ENCODE measurements at regions not wholly inside any gene's neighbourhood (a gene's known extent, or its start where the extent isn't known, plus 50 kb on each side); places are given as distances from the start of the nearest gene placed in this dataset.
"Not testable (repeated sequence)": the region's sequence is repeated elsewhere in the genome, so short reads cannot be mapped to it uniquely, and the experiment has no call there.

DNA sequence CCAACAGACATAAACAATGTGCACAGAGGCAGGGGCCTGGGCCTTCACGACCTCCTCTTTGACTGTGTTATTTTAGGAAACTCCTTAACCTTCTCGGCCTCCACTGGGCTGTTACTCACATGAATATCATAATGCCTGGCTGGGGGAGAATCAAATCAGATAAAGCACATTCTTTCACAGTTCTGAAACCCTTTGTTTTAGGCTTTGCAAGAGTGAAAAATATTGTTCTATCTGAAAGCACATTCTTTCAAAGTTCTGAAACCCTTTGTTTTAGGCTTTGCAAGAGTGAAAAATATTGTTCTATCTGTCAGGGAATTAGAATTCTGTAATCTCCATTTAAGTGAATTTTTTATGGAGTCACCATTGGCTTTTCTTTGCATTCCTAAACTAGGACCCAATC is 50.7 kb upstream of the SYNDIG1 start:
- no peak for DNase-seq (ENCODE audit: low spot score)

DNA sequence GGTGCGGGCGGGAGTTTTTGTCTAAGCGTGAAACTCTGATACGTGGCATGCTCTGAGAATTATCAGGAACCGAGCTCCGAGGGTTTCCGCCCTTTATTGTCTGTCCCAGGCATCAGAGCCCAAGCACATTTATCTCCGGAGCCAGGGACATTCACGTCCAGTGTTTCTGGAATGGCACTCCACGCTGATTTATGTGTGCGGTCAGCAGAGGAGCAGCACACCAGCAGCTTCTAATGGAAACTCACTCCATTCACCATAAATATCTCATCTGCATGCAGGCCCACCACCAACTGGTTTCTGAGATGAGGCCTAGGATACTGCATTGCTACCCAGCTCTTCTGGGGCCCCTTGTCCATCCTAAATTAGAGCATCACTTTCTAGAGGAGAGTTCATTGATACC is 51.9 kb upstream of the SYNDIG1 start:
- DNase-seq (ENCODE audit: low spot score), result no peak

DNA sequence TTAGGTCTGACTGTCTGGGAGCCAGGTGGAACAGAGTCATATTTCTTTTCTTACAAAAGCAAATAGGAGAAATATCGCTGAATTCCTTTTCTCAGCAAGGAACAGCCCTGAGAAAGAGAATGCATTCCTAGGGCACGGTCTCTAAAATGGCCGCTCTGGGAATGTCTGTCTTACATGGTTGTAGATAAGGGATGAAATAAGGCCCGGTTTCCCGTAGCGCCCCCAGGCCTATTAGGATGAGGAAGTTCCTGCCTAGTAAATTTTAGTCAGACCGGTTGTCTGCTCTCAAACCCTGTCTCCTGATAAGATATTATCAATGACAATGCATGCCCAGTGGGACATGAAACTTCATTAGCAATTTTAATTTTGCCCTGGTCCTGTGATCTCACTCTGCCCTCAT is 54.0 kb upstream of the SYNDIG1 start:
- DNase-seq (ENCODE audit: low spot score), result not testable (repeated sequence)

DNA sequence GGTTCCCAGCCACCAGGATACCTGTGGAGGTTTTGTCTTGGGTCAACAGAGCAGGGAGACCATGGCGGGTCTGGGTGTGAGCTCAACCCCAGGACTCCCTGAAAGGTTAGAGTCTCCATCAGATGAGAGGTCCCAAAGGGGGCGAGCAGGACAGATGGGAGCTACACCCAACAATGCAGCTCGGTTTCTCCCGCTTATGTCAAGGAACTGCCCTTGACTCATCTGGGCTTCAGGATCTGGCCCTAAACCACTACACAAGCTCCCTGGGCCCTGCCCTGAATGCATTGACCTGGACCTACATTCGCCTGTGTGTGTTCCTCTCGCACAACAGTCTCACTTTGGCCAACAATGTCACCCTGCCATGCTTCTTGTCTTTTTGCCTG is 57.6 kb upstream of the SYNDIG1 start:
- no peak for DNase-seq (ENCODE audit: low spot score)

DNA sequence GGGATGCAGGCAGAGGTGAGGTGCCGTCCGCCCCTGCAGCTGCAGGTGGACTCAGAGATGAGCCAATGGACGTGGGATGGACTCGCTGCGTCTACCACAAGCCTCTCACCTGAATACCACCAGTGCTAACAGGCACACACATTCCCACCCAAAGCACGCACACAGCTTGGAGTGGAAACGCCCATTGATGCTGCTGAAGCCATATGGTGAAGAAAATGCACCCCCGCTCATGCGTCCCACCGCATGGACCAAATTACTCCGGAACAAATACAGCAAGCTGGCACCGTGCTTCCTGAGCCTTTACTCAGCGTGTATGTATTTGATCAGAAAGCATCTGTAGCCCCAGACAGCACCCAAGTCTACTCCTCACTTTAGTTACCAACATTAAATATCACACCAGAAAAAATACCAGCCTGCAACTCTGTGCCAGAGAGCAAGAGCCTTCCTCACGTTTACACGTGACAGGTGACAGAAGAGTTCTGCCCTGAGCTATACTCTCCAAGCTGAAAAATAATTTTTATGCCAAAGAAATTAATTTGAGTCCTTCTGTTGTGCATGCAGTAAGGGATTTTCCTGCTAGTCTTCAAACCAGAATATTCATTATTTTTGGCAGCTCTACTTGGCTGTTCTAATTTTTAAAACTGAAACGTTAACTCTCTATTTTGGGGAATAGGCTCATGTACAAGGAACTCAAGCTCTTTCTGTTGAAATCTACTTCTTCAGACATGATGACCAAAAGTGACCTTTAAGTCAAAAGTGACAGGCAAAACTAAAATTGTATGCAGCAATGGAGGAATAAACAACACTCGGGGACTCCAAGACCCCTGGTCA is 58.2 kb upstream of the SYNDIG1 start:
- DNase-seq (ENCODE audit: low spot score), result no peak

DNA sequence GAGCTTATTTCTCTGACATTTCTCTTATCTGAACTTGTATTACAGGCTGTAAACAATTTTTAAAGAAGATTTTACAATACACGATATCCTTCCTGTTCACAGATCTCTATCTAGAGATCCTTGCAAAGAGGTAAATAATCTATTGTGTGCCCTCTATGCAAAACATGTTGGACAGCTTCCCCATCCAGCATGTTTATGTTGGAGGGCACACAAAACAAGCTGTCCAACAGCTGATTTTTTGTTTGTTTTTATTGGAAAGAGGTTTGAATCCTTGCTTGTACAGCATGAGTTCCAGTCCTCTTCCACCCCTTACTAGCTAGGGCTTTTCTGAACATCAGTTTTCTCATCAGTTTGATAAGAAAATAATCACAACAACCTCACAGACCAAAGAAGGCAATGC is 62.3 kb upstream of the SYNDIG1 start:
- no peak for DNase-seq (ENCODE audit: low spot score)

DNA sequence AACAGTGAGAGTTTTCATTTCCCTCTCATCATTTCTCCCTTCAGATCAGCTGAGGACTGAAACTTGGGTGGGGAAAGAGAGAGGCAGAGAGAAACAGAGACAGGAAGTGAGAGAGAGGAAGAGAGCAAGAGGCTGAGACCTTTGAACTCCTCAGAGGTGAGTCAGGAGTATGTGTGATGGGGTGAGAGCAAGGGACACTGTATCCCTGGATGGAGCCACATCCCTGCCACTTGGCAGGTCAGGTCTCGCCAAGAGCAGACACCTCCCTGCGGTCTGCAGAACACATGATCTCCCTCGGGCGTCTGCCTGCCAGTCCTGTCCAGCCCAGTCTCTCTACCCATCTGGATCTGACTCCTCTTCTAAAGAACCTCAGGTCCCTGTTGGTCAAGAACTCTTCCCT is 62.7 kb upstream of the SYNDIG1 start:
- DNase-seq (ENCODE audit: low spot score), result no peak

DNA sequence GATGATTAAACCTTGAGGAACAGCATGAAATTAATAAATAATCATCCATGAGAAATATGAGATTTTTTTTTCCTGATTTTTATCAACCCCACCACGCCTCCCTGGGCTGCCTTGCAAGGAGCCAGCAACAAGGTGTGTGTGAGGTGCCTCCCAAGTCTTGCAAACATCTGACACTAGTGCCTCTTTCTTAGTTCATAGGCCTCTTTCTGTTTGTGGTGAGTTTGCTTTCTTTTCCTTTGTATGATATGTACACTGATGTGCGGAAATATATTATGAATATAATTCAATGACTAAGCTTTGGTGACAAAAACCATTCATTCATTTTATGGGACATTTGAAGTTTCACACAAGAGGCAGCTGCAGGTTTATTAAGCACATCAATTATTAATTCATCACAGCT is 63.2 kb upstream of the SYNDIG1 start:
- no peak for DNase-seq (ENCODE audit: low spot score)

DNA sequence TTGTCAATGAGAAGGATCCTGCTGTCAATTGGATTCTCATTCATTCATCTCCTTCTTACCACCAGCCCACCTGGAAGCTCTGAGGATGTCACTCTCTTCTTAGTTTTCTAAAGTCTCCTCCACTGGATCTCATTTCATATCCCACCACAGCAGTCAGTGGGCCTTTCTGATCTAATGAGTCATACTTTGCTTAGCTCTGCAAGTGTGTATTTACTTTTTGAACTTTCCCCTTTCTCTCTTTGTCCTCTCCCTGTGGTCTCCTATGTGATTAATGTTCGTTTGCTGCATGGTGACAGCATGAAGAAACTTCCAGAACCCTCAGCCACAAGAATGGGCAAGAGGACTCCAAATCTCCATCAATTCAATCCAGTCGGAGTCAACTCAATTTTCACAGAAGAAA is 63.6 kb upstream of the SYNDIG1 start:
- DNase-seq (ENCODE audit: low spot score), result no peak

DNA sequence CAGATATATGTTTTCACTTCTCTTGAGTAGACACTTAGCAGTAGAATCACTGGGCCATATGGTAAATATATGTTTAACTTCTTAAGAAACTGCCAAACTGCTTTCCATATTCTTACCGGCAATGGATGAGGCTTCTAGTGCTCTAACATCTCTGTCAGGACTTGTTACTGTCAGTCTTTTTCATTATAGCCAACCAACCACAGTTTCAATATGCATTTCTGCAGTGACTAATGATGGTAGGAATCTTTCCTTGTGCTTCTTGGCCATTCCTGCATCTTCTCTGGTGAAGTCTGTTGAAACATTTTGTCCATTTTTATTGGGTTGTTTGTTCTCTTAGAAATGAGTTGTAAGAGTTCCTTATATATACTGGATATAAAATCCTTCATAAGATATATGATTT is 66.0 kb upstream of the SYNDIG1 start:
- DNase-seq (ENCODE audit: low spot score), result no peak

DNA sequence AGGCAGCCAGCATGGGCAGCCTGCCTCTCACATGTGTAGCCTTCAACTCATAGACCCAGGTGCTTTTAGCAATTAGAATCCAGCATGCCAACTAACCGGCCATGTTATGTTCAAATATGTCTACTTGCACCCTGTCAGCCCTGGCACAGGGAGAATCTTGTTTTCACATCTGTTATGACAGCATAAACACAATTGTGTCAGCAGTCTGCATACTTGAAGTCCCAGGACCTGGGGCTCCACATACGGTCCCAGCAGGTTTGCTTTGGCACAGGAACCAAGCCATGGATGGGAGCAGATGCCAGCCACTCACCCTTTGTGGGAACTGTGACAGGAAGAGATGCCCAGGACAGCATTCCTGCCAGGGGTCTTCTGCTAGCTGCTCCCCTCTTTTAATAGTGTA is 67.2 kb upstream of the SYNDIG1 start:
- no peak for DNase-seq (ENCODE audit: low spot score)

DNA sequence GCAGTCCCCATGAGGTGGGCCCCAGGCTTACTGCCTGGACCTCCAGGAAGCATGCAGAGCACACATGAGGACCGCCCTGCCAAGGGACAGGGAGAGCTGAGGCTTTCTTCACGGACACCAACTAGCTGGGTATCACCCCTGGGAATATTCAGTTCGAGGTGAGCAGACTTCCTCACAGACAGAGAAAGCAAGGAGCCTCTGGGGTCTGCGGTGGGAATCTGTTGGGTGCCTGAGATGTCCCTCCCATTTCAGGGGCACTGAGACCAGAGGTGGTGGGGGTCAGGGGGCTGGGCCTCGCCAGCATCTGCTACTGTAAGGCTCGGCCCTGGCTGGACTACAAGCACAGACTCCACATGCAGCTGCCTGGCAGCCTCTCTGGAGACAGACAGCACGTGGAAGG is 74.3 kb upstream of the SYNDIG1 start:
- DNase-seq (ENCODE audit: low spot score), result no peak

DNA sequence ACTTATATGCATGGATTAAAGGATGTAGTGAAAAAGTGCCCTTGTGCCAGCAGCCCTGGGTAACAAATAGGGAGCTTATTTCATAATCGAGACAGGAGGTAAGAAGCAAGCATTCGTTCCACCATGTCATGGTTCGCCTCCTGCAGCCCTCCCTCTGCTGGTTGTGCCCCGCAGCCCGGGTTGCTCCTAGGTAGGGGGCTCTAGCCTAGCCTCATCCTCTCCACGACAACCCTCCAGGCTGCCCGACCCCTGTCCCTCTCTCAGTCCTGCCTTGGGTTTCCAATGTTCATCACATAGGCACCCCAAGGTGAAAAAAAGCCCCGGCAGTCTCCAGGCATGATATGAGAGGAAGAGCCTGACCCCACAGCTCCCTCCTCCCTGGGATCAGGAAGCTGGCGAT is 75.5 kb upstream of the SYNDIG1 start:
- DNase-seq (ENCODE audit: low spot score), result no peak

DNA sequence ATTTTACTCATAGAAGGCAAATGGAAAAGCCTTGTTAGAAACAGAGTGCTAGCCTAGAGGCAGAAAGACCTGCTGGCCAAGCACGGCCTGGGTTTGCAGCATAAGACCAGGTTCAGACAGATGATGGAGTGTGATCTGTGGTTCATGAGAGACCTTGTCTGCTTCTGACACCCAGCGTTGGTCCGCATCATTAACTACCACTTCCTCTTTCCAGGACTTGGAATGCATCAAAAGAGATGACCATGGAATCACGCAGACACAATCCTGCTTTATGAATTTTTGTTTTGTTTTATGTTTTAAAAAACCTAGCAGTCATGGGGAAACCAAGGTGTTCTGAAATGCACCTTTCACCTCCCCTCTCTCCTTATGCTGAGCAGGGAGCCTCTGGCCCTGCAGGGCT is 76.8 kb upstream of the SYNDIG1 start:
- no peak for DNase-seq (ENCODE audit: low spot score)

DNA sequence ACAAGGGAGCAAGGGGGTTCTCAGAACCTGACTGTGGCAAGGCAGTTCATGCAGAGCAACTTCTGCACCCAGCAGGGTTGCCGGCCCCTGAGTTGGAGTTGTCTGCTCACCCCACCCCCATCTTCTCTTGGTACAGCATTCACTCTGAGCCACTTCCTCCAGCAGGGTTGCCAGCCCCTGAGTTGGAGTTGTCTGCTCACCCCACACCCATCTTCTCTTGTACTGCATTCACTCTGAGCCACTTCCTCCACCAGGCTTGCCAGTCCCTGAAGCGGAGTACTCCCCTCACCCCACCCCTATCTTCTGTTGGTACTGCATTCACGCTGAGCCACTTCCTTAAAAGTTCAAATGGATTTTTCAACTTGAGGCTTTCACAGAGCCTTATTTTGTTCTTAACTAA is 79.7 kb upstream of the SYNDIG1 start:
- DNase-seq (ENCODE audit: low spot score), result no peak

DNA sequence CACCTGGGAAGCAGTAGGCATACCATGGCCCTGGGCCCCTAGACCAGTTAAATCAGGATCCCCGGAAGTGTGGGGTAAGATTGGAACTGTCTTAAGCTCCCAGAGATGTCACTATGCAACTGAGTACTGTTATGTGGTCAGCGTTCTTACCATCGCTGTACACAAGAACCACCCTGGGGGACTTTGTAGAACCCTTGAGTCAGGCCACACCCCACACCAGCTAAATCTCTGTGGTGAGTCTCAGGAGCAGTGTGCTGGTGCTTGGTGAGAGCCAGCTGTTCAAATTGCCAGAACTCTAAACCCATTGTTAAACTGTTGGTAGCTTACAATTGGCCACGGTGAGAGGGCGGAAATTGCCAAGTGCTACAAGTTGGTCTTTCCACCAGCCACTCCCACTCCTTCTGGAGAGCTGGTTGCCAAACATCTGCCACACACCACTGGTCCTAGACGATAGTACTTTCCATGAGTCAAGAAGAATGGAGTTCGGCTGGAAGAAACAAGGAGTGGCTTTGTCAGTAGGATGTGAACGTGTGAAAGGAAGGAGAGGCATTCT is 80.5 kb upstream of the SYNDIG1 start:
- no peak for DNase-seq (ENCODE audit: low spot score)

DNA sequence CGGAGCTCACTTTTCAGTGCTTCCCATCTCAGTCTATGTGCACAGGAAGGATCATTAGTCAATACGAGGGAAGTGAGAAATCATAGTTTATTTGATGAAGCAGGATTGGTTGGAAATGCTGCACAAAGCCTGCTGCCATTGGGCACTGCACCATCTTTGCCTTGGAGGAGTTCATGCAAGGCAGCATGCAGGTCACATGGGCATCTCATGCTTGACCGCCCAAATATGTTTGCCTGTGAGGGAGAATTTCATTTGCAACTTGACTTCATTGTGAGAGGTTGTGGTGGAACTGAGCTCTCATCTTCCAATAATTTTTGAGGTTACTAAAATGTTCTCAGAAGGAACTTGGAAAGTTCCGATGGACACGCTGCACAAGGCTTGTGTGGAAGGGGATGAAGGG is 83.9 kb upstream of the SYNDIG1 start:
- no peak for DNase-seq (ENCODE audit: low spot score)

DNA sequence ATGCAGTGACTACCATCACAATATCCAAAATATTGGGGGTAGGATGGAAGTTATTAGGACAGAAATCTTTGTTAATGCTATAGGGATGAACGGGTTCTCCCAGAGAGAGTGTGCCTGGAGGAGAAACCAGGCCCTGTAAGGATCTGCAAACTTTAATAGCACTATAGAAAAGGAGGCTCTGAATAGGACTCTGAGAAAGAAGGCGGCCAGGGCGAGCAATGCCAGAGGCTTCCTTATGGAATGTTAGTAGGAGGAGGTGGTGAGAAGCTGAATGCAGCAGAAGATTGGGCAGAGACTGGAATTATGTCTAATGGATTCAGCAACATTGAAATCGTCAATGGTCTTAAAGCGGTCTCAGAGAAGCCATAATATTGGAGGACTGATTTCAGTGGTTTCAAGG is 84.6 kb upstream of the SYNDIG1 start:
- DNase-seq (ENCODE audit: low spot score), result no peak

DNA sequence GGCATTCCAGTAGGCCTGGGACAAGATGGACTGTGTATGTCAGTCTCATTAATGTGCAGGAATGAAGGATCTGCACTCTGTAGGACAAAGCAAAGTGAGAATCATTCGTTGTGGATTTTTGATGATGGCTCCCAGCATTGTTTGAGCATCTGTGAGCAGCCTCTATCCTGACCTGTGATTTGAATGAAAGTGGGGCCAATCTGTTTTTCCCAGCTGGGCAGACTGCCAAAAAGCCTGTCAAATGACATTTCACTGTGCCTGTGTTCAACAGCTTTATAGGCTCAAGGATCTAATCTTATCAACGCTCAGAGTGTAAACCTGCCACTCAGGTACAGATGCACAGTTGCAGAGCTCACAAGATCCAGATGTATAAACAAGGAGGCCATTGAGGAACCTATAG is 86.7 kb upstream of the SYNDIG1 start:
- no peak for DNase-seq (ENCODE audit: low spot score)

DNA sequence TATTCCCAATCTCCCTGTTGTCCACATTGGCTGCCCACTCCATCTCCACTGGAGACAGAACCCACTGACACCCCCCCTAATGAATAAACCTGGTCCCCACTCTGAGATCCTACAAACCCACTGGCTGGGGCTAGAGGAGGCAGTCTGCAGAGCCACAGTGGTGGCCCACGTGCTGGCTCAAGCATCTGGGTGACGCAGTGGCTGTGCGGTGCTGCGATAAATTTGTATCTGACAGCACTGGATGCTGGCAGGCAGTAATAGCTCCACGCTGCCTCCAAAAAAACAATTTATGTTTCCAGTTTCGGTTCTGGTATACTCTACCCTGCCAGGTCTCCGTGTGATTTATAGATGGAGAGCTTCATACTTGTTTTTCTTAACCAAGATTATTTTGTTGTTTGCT is 87.1 kb upstream of the SYNDIG1 start:
- DNase-seq (ENCODE audit: low spot score), result no peak

DNA sequence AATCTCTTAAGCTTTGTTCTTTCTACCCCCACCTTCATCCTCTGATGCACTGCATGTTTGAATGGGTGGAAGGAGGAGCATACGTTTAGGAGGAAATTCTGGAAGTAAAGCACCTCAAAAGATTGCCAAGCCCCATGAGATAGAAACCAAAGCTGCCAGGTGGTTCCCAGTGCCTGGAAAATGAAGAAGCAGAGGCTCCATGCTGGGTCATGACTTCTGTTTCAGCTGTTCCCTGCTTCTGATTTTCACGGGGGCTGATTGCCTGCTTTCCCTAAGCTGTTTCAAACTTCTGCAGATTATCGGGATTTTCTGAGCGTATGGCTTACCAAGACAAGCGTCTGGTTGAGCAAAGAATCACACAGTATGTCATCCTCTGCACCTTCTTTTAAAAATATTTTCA is 87.5 kb upstream of the SYNDIG1 start:
- DNase-seq (ENCODE audit: low spot score), result no peak

DNA sequence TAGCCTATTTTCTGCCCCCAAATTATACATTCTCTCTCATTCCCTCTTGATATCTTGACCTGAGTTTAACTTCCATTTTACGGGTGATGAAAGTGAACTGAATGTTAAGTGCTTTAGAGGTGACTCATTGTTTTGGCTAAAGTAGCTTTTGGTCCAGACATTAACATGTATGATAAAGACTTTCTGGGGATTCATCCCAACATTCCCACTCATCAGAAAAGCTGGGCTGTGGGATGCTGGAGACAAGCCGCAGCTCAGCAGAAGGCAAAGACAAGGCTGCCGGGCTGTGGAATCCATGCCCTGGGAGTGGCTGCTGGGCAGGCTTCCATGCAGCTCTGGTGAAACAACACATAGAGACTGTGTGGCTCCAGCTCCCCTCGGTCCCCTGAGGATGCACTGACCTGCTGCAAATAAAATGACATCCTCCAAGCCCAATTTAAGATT is 89.9 kb upstream of the SYNDIG1 start:
- DNase-seq (ENCODE audit: low spot score), result no peak

DNA sequence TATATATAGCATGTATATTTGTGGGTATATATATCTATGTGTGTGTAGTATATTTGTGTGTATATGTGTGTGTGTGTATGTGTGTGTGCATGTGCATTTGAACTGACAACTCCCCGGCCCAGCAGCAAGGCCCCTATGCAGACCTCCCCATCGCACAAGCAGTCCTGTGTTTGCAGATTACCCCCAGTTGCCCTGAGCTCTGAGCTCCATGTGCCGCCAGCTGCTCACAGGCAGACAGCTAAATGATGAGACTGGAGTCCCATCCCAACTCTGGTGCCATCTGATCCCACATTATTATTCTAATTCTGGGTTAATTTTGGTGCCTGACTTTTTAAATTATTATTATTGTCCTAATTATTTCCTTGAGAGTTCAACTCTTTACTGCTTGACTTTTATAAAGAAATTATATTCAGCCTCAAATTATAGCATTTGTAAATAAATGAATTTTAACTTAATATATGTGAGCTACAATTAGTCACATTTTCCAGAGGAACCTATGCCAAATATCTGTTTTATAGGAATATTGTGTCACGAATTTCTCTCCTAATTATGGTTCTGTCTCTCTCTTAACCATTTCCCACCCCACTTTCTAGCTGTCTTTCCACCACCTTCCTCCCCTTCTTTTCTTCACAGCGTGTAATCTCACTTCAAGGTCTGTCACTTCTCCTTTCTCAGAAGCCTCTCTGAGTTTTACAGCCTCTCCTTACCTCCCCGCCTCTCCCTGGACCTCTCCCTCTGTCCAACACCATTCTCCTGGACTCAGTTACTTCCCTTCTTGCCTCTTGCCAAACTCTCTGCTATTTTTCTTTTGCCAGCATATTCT is 90.6 kb upstream of the SYNDIG1 start:
- DNase-seq (ENCODE audit: low spot score), result no peak
